GM12878 (cell line): ENCODE measurements at regions not wholly inside any gene's neighbourhood (a gene's known extent, or its start where the extent isn't known, plus 50 kb on each side); places are given as distances from the start of the nearest gene placed in this dataset.

Source experiments
- BCL3 ChIP-seq: IDR thresholded peaks from 2 replicates; pipeline ENCODE4 v1.6.1; 2011; ENCODE audit warnings: borderline replicate concordance, low read depth, mild to moderate bottlenecking, moderate library complexity, low read length; ENCODE audit not compliant: insufficient read depth, poor library complexity, severe bottlenecking
- BRCA1 ChIP-seq: IDR thresholded peaks from 2 replicates; pipeline ENCODE4 v1.6.1; 2011; ENCODE audit warnings: low read depth, low read length, improper control_type of control experiment
- CEBPZ ChIP-seq: fragments of 150-350 bp; IDR thresholded peaks from 2 replicates; pipeline ENCODE4 v1.6.1; 2016; ENCODE audit warnings: low read depth, low read length
- MYC ChIP-seq: IDR thresholded peaks from 2 replicates; pipeline ENCODE4 v1.6.1; 2011; ENCODE audit warnings: mild to moderate bottlenecking, low read length, moderate library complexity, inconsistent platforms; ENCODE audit not compliant: insufficient read depth, insufficient replicate concordance, insufficient read length, severe bottlenecking
- PBX3 ChIP-seq: IDR thresholded peaks from 2 replicates; pipeline ENCODE4 v1.6.1; 2011; ENCODE audit warnings: mild to moderate bottlenecking, low read depth, low read length, moderate library complexity; ENCODE audit not compliant: insufficient replicate concordance
- POLR2A ChIP-seq: IDR thresholded peaks from 2 replicates; pipeline ENCODE4 v1.6.1; 2011; ENCODE audit warnings: low read depth, mild to moderate bottlenecking, low read length
- RB1 ChIP-seq: fragments of 450-650 bp; formaldehyde crosslinking; IDR thresholded peaks from 2 replicates; pipeline ENCODE4 v1.6.1; 2017; ENCODE audit warnings: mild to moderate bottlenecking, borderline replicate concordance
- SREBF2 ChIP-seq: IDR thresholded peaks from 2 replicates; pipeline ENCODE4 v1.6.1; 2012; ENCODE audit warnings: mild to moderate bottlenecking, low read length
- TAF1 ChIP-seq: IDR thresholded peaks from 2 replicates; pipeline ENCODE4 v1.6.1; 2011; ENCODE audit warnings: mild to moderate bottlenecking, low read depth, low read length, borderline replicate concordance
- YBX1 ChIP-seq: fragments of 450-650 bp; IDR thresholded peaks from 2 replicates; pipeline ENCODE4 v1.6.1; 2016; ENCODE audit warnings: antibody characterized with exemption
- ZBTB40 ChIP-seq: fragments of 450-650 bp; IDR thresholded peaks from 2 replicates; pipeline ENCODE4 v1.6.1; 2016; ENCODE audit warnings: mild to moderate bottlenecking, moderate library complexity, borderline replicate concordance

GRCh38 chr22:47293368-47294221 lies 531.1 kb downstream of the TBC1D22A start (continued):
- no peak for TF ChIP-seq ZBTB40
- no peak for TF ChIP-seq BCL3
- no peak for TF ChIP-seq PBX3
- no peak for TF ChIP-seq MYC
- TF ChIP-seq BRCA1: no peak
- no peak for TF ChIP-seq RB1
- no peak for TF ChIP-seq POLR2A
- TF ChIP-seq YBX1: no peak
- no peak for TF ChIP-seq TAF1
- no peak for TF ChIP-seq SREBF2
- TF ChIP-seq CEBPZ: no peak
